CD14-positive monocyte (primary cell): ENCODE measurements at regions not wholly inside any gene's neighbourhood (a gene's known extent, or its start where the extent isn't known, plus 50 kb on each side); places are given as distances from the start of the nearest gene placed in this dataset.

Experiments used
- DNase-seq, 3 donors: peaks; one replicate each; pipeline ENCODE4 v3.0.0-alpha.2; 2011 to 2022
- H2AFZ ChIP-seq: 2 replicates; pipeline ENCODE4 v1.6.0; 2012; ENCODE audit warnings: mild to moderate bottlenecking, low read depth, low read length, inconsistent platforms; ENCODE audit not compliant: insufficient read depth, poor library complexity, severe bottlenecking
- H3K27ac ChIP-seq, 2 donors: 1 replicate in 1 of 2; 2 replicates in 1 of 2; pipeline ENCODE4 v1.5.1; 2012 to 2013; ENCODE audit warnings: low read length in 2 of 2, control low read depth in 1 of 2, inconsistent platforms in 1 of 2, low read depth in 1 of 2, mild to moderate bottlenecking in 1 of 2
- H3K27me3 ChIP-seq, 2 donors: one replicate each; pipeline versions ENCODE4 v1.6.0 to v1.6.1; 2011 to 2013; ENCODE audit warnings: low read length in 2 of 2; ENCODE audit not compliant: control insufficient read depth in 2 of 2, insufficient read depth in 2 of 2
- H3K36me3 ChIP-seq, 2 donors: replicated peaks in 1 of 2; 1 replicate in 1 of 2; 2 replicates in 1 of 2; pipeline versions ENCODE4 v1.5.1 to v1.6.1; 2012 to 2013; ENCODE audit warnings: low read length in 2 of 2, control low read depth in 1 of 2, inconsistent platforms in 1 of 2, mild to moderate bottlenecking in 1 of 2; ENCODE audit not compliant: insufficient read depth in 2 of 2, control insufficient read depth in 1 of 2
- H3K4me1 ChIP-seq, 2 donors: 1 replicate in 1 of 2; 2 replicates in 1 of 2; pipeline versions ENCODE4 v1.5.1 to v1.6.1; 2012 to 2013; ENCODE audit warnings: low read length in 2 of 2, control low read depth in 1 of 2, inconsistent platforms in 1 of 2, mild to moderate bottlenecking in 1 of 2, moderate library complexity in 1 of 2; ENCODE audit not compliant: insufficient read depth in 2 of 2, control insufficient read depth in 1 of 2
- H3K4me2 ChIP-seq: replicated peaks from 2 replicates; pipeline ENCODE3; 2012; ENCODE audit warnings: low read length, moderate library complexity, mild to moderate bottlenecking; ENCODE audit not compliant: poor library complexity, severe bottlenecking; ENCODE audit errors: extremely low read depth
- H3K4me3 ChIP-seq, 3 experiments: fragments of 200-600 bp in 1 of 3; sonication (generic) in 1 of 3; replicated peaks in 1 of 3; 1 replicate in 2 of 3; 2 replicates in 1 of 3; pipeline ENCODE4 v1.5.1; 2011 to 2013; ENCODE audit warnings: low read length in 3 of 3, mild to moderate bottlenecking in 3 of 3, control low read depth in 2 of 3, low read depth in 2 of 3, inconsistent platforms in 1 of 3, moderate library complexity in 1 of 3
- H3K79me2 ChIP-seq: 2 replicates; pipeline ENCODE4 v1.6.0; 2012; ENCODE audit warnings: mild to moderate bottlenecking, control low read depth, inconsistent platforms, low read length, moderate library complexity; ENCODE audit not compliant: insufficient read depth
- H3K9ac ChIP-seq: 2 replicates; pipeline ENCODE4 v1.6.0; 2017; ENCODE audit warnings: low read length, mild to moderate bottlenecking; ENCODE audit not compliant: insufficient read depth, poor library complexity, severe bottlenecking
- H3K9me3 ChIP-seq, 2 donors: replicated peaks in 1 of 2; 1 replicate in 1 of 2; 2 replicates in 1 of 2; pipeline versions ENCODE4 v1.5.1 to v1.6.1; 2012 to 2013; ENCODE audit warnings: low read length in 2 of 2, control low read depth in 1 of 2; ENCODE audit not compliant: control insufficient read depth in 1 of 2, insufficient read depth in 1 of 2
- H4K20me1 ChIP-seq: 2 replicates; pipeline ENCODE4 v1.6.0; 2012; ENCODE audit warnings: mild to moderate bottlenecking, low read length, control low read depth, moderate library complexity; ENCODE audit not compliant: insufficient read depth
- H3K27ac Mint-ChIP-seq, 7 donors: one replicate each; pipeline ENCODE4 v1.8.0; 2020; ENCODE audit warnings: mild to moderate bottlenecking in 7 of 7, mixed read lengths in 7 of 7, moderate library complexity in 6 of 7, inconsistent platforms in 2 of 7
- H3K27me3 Mint-ChIP-seq, 3 donors: one replicate each; pipeline ENCODE4 v1.8.0; 2021 to 2022; ENCODE audit warnings: low read depth in 3 of 3, mild to moderate bottlenecking in 3 of 3, mixed read lengths in 3 of 3, moderate library complexity in 3 of 3, inconsistent platforms in 1 of 3
- H3K36me3 Mint-ChIP-seq, 2 donors: one replicate each; pipeline ENCODE4 v1.8.0; 2020; ENCODE audit warnings: mixed read lengths in 2 of 2, inconsistent platforms in 1 of 2, mild to moderate bottlenecking in 1 of 2
- H3K4me1 Mint-ChIP-seq: one replicate; pipeline ENCODE4 v1.8.0; 2020; ENCODE audit warnings: mild to moderate bottlenecking, mixed read lengths
- H3K4me3 Mint-ChIP-seq, 2 donors: one replicate each; pipeline ENCODE4 v1.8.0; 2020; ENCODE audit warnings: mild to moderate bottlenecking in 2 of 2, mixed read lengths in 2 of 2, moderate library complexity in 1 of 2
- H3K9me3 Mint-ChIP-seq, 7 donors: one replicate each; pipeline ENCODE4 v1.8.0; 2020 to 2022; ENCODE audit warnings: mixed read lengths in 7 of 7, mild to moderate bottlenecking in 6 of 7, moderate library complexity in 6 of 7, inconsistent platforms in 2 of 7
- CTCF ChIP-seq: fragments of 200-600 bp; IDR thresholded peaks from one replicate; pipeline ENCODE4 v1.8.0; 2022; ENCODE audit warnings: antibody characterized with exemption, mild to moderate bottlenecking
- WGBS: methylation state at CpG from one replicate; pipeline ENCODE4 v1.1.5; 2013; ENCODE audit warnings: missing lambda C conversion rate; ENCODE audit not compliant: insufficient coverage; 5-methylcytosine and 5-hydroxymethylcytosine counted together
- intact Hi-C, 2 donors: fragments of 100-400 bp; cut with micrococcal nuclease; formaldehyde crosslinking; loops; one replicate each; pipeline versions ENCODE4 v1.15.0 to v1.15.1; 2023

- no peak overlapping the region for H3K4me3 Mint-ChIP-seq
- H3K4me1 ChIP-seq = no peaks in the 10 kb centered on the region
- H3K79me2 ChIP-seq = no peaks in the 10 kb centered on the region
- H3K4me1 Mint-ChIP-seq = no peaks in the 10 kb centered on the region
- intact Hi-C loops = no loop called here
- no peak overlapping the region for H2AFZ ChIP-seq
- H3K9me3 Mint-ChIP-seq = peaks cover 0 to 12% (median 2%) of the 10 kb centered on the region in 7 donors
- H3K27ac ChIP-seq = no peak overlapping the region
- H3K27ac Mint-ChIP-seq = no peak overlapping the region
- H3K36me3 ChIP-seq = no peaks in the 10 kb centered on the region
- H3K9ac ChIP-seq = no peak overlapping the region
- no peaks in the 10 kb centered on the region for H3K27me3 ChIP-seq
- DNase-seq = no peak
- no peak overlapping the region for H3K4me3 ChIP-seq
- H3K9me3 ChIP-seq = no peaks in the 10 kb centered on the region
- TF ChIP-seq CTCF = no peak
- no peak overlapping the region for H3K4me2 ChIP-seq
- no CpG with 5 or more reads among the region's 1 CpG for WGBS
- H3K36me3 Mint-ChIP-seq = no peaks in the 10 kb centered on the region
- no peaks in the 10 kb centered on the region for H4K20me1 ChIP-seq
- peaks cover 0 to 2% (median 0%) of the 10 kb centered on the region in 3 donors for H3K27me3 Mint-ChIP-seq
Measured at GRCh38 chr6:67766057-67766456, 869.0 kb upstream of the ADGRB3 start.

GRCh38 chr6:67759001-67759400, 876.1 kb upstream of the ADGRB3 start:
- no peak for TF ChIP-seq CTCF
- Histone ChIP-seq H3K36me3 (no peaks in the 10 kb centered on the region), H3K27me3 (no peaks in the 10 kb centered on the region), H3K79me2 (no peaks in the 10 kb centered on the region), H3K4me1 (no peaks in the 10 kb centered on the region), H3K27ac (no peak overlapping the region), H3K9me3 (peaks cover 17 to 24% of the 10 kb centered on the region in 2 donors), H3K4me3 (no peak overlapping the region), H4K20me1 (no peaks in the 10 kb centered on the region), H3K4me2 (no peak overlapping the region), H2AFZ (no peak overlapping the region), H3K9ac (no peak overlapping the region)
- DNase-seq = no peak
- intact Hi-C loops = no loop called here
- peaks cover 0 to 2% (median 0%) of the 10 kb centered on the region in 3 donors for H3K27me3 Mint-ChIP-seq
- no peak overlapping the region for H3K4me3 Mint-ChIP-seq
- no peak overlapping the region for H3K27ac Mint-ChIP-seq
- no CpG with 5 or more reads among the region's 1 CpG for WGBS
- H3K4me1 Mint-ChIP-seq = no peaks in the 10 kb centered on the region
- peaks cover 4 to 17% (median 10%) of the 10 kb centered on the region in 7 donors for H3K9me3 Mint-ChIP-seq
- no peaks in the 10 kb centered on the region for H3K36me3 Mint-ChIP-seq
